G401 (cell line): ENCODE measurements at regions not wholly inside any gene's neighbourhood (a gene's known extent, or its start where the extent isn't known, plus 50 kb on each side); places are given as distances from the start of the nearest gene placed in this dataset.

ENCODE experiments used
- DNase-seq: peaks from one replicate; pipeline ENCODE4 v3.0.0-alpha.2; 2015; ENCODE audit warnings: low spot score
- in situ Hi-C: cut with HindIII; loops from 2 replicates; pipeline ENCODE4 v1.10.0; 2016; ENCODE audit warnings: low sequenced_read_pairs, mixed read lengths

GRCh38 chr5:167582283-167582682, 709.2 kb upstream of the WWC1 start:
- in situ Hi-C loops: no loop called here

GRCh38 chr5:167582886-167583285, 708.6 kb upstream of the WWC1 start:
- in situ Hi-C loops: no loop called here
- DNase-seq: no peak

More at GRCh38 chr5:167582283-167582682, 709.2 kb upstream of the WWC1 start:
- DNase-seq: no peak

GRCh38 chr5:167585184-167585583, 706.3 kb upstream of the WWC1 start:
- in situ Hi-C loops: no loop called here
- DNase-seq: no peak

- in situ Hi-C loops: no loop called here
- DNase-seq: peak; percentile 69
These were observed 703.5 kb upstream of the WWC1 start for GRCh38 chr5:167587772-167588437.

GRCh38 chr5:167592114-167592513, 699.3 kb upstream of the WWC1 start:
- no peak for DNase-seq
- in situ Hi-C loops: no loop called here

- in situ Hi-C loops: no loop called here
These were observed 698.0 kb upstream of the WWC1 start for GRCh38 chr5:167593329-167594060.

GRCh38 chr5:167594061-167594435, 697.4 kb upstream of the WWC1 start:
- in situ Hi-C loops: no loop called here
- no peak for DNase-seq

More at GRCh38 chr5:167593329-167594060, 698.0 kb upstream of the WWC1 start:
- no peak for DNase-seq

- no peak for DNase-seq
- in situ Hi-C loops: no loop called here
These were observed 696.7 kb upstream of the WWC1 start for GRCh38 chr5:167594750-167595149.

- in situ Hi-C loops: no loop called here
- no peak for DNase-seq
These were observed 696.2 kb upstream of the WWC1 start for GRCh38 chr5:167595196-167595595.

GRCh38 chr5:167598166-167598565, 693.3 kb upstream of the WWC1 start:
- in situ Hi-C loops: no loop called here

GRCh38 chr5:167602067-167602466, 689.4 kb upstream of the WWC1 start:
- DNase-seq: no peak
- in situ Hi-C loops: no loop called here

More at GRCh38 chr5:167598166-167598565, 693.3 kb upstream of the WWC1 start:
- no peak for DNase-seq

GRCh38 chr5:167603135-167603534, 688.3 kb upstream of the WWC1 start:
- in situ Hi-C loops: no loop called here
- no peak for DNase-seq

GRCh38 chr5:167608390-167609272, 682.8 kb upstream of the WWC1 start:
- DNase-seq: no peak
- in situ Hi-C loops: no loop called here

GRCh38 chr5:167614294-167615021, 677.0 kb upstream of the WWC1 start:
- DNase-seq: no peak
- in situ Hi-C loops: no loop called here

- no peak for DNase-seq
- in situ Hi-C loops: no loop called here
These were observed 675.2 kb upstream of the WWC1 start for GRCh38 chr5:167616043-167616890.

- in situ Hi-C loops: no loop called here
- no peak for DNase-seq
These were observed 668.1 kb upstream of the WWC1 start for GRCh38 chr5:167623354-167623753.

GRCh38 chr5:167624053-167624452, 667.4 kb upstream of the WWC1 start:
- in situ Hi-C loops: no loop called here

GRCh38 chr5:167626341-167627123, 664.9 kb upstream of the WWC1 start:
- in situ Hi-C loops: no loop called here
- DNase-seq: no peak

More at GRCh38 chr5:167624053-167624452, 667.4 kb upstream of the WWC1 start:
- DNase-seq: no peak
